ENCODE measurements at regions not wholly inside any gene's neighbourhood (a gene's known extent, or its start where the extent isn't known, plus 50 kb on each side); places are given as distances from the start of the nearest gene placed in this dataset.

DNA sequence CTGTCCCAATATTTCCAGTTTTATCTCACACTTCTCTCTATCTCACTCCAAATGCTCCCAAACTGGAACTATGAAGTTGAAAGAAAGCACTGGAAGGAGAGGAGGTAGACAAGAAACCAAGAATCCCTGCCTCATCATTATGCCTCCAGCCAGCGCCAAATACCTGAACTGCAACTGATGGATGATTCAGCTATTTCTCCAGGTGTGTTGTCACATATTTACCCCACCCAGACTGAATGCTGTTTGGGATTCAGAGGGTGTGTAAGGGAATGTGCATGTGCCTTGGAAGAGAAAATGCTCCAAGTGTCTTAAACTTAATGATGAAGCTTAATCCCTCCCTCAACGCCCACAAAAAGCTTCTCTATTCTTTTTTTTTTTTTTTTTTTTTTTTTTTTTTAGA is 269.5 kb upstream of the ATP11B start:
- TF ChIP-seq, protein P1, sequence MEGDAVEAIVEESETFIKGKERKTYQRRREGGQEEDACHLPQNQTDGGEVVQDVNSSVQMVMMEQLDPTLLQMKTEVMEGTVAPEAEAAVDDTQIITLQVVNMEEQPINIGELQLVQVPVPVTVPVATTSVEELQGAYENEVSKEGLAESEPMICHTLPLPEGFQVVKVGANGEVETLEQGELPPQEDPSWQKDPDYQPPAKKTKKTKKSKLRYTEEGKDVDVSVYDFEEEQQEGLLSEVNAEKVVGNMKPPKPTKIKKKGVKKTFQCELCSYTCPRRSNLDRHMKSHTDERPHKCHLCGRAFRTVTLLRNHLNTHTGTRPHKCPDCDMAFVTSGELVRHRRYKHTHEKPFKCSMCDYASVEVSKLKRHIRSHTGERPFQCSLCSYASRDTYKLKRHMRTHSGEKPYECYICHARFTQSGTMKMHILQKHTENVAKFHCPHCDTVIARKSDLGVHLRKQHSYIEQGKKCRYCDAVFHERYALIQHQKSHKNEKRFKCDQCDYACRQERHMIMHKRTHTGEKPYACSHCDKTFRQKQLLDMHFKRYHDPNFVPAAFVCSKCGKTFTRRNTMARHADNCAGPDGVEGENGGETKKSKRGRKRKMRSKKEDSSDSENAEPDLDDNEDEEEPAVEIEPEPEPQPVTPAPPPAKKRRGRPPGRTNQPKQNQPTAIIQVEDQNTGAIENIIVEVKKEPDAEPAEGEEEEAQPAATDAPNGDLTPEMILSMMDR (IDR thresholded peaks at IDR 0.05; ENCODE audit: low read depth, low read length, missing input control): no peak
- TF ChIP-seq RAD21 (IDR thresholded peaks at IDR 0.05): no peak
- TF ChIP-seq SP1 (IDR thresholded peaks at IDR 0.05): no peak
- no peak for TF ChIP-seq YY1 (IDR thresholded peaks at IDR 0.05)
- TF ChIP-seq, protein P2, sequence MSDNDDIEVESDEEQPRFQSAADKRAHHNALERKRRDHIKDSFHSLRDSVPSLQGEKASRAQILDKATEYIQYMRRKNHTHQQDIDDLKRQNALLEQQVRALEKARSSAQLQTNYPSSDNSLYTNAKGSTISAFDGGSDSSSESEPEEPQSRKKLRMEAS (IDR thresholded peaks at IDR 0.05): no peak
- no peak for TF ChIP-seq TAF1 (conservative IDR thresholded peaks at IDR 0.05)
- no peak for TF ChIP-seq NR2F2 (IDR thresholded peaks at IDR 0.05)
- TF ChIP-seq, protein P3, sequence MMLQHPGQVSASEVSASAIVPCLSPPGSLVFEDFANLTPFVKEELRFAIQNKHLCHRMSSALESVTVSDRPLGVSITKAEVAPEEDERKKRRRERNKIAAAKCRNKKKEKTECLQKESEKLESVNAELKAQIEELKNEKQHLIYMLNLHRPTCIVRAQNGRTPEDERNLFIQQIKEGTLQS (IDR thresholded peaks at IDR 0.05): no peak
- TF ChIP-seq GABPA (IDR thresholded peaks at IDR 0.05 in 1 of 2, conservative IDR thresholded peaks at IDR 0.05 in 1 of 2): no peak
